AG09319 (cell line): ENCODE measurements at regions not wholly inside any gene's neighbourhood (a gene's known extent, or its start where the extent isn't known, plus 50 kb on each side); places are given as distances from the start of the nearest gene placed in this dataset.

Experiments used
- DNase-seq: peaks from one replicate; pipeline ENCODE4 v3.0.0-alpha.2; 2010; ENCODE audit warnings: low read depth; ENCODE audit errors: extremely low read depth
- CTCF ChIP-seq: IDR thresholded peaks from 2 replicates; pipeline ENCODE4 v1.5.1; 2011; ENCODE audit warnings: low read depth, mild to moderate bottlenecking, inconsistent platforms, low read length, moderate library complexity

- no peak for TF ChIP-seq CTCF
- no peak for DNase-seq
These were observed 64.5 kb upstream of the MED9 start for GRCh38 chr17:17412326-17412725.

- DNase-seq: no peak
- no peak for TF ChIP-seq CTCF
These were observed 63.5 kb upstream of the MED9 start for GRCh38 chr17:17413215-17413792.

GRCh38 chr17:17413821-17414220 lies 63.0 kb upstream of the MED9 start:
- no peak for TF ChIP-seq CTCF
- DNase-seq: no peak

GRCh38 chr17:17414341-17414805 lies 62.4 kb upstream of the MED9 start:
- DNase-seq: peak; percentile 38
- no peak for TF ChIP-seq CTCF

- no peak for TF ChIP-seq CTCF
- DNase-seq: no peak
These were observed 61.8 kb upstream of the MED9 start for GRCh38 chr17:17415006-17415405.

GRCh38 chr17:17416007-17416399 lies 60.8 kb upstream of the MED9 start:
- TF ChIP-seq CTCF: no peak
- peak; percentile 41 for DNase-seq

GRCh38 chr17:17416400-17417360 lies 60.1 kb upstream of the MED9 start:
- TF ChIP-seq CTCF: no peak
- peak; percentile 34 for DNase-seq
